SK-N-SH (cell line): ENCODE measurements at regions not wholly inside any gene's neighbourhood (a gene's known extent, or its start where the extent isn't known, plus 50 kb on each side); places are given as distances from the start of the nearest gene placed in this dataset.

Experiments
- CTCF ChIP-seq: fragments of 200-600 bp; sonication (generic); IDR thresholded peaks from 2 replicates; pipeline ENCODE4 v1.6.1; 2017; ENCODE audit warnings: antibody characterized with exemption, mild to moderate bottlenecking, moderate library complexity
- PBX3 ChIP-seq: IDR thresholded peaks from 2 replicates; pipeline ENCODE4; 2012
- POLR2AphosphoS5 ChIP-seq: IDR thresholded peaks from 2 replicates; pipeline ENCODE4 v1.6.1; 2012; ENCODE audit warnings: low read depth, low read length
- RCOR1 ChIP-seq: fragments of 150-350 bp; IDR thresholded peaks from 2 replicates; pipeline ENCODE4 v1.6.1; 2017; ENCODE audit warnings: antibody characterized with exemption, low read length
- REST ChIP-seq: IDR thresholded peaks from 2 replicates; pipeline ENCODE4 v1.6.1; 2012; ENCODE audit warnings: mild to moderate bottlenecking, low read depth, low read length, moderate library complexity
- TCF12 ChIP-seq: IDR thresholded peaks from 2 replicates; pipeline ENCODE4 v1.4.0; 2012
- ZBTB33 ChIP-seq: IDR thresholded peaks from 2 replicates; pipeline ENCODE4 v1.4.0; 2012; ENCODE audit warnings: low read depth, borderline replicate concordance

- no peak for TF ChIP-seq CTCF
- no peak for TF ChIP-seq POLR2AphosphoS5
- TF ChIP-seq RCOR1, result no peak
- no peak for TF ChIP-seq PBX3
- TF ChIP-seq TCF12, result no peak
- TF ChIP-seq REST, result no peak
- TF ChIP-seq ZBTB33, result no peak
Observed at GRCh38 chr7:68576366-68576765, 1021.9 kb upstream of the AUTS2 start.
